RPMI8226 (cell line): ENCODE measurements at regions not wholly inside any gene's neighbourhood (a gene's known extent, or its start where the extent isn't known, plus 50 kb on each side); places are given as distances from the start of the nearest gene placed in this dataset.

Experiments used
- DNase-seq: peaks from one replicate; pipeline ENCODE4 v3.0.0-alpha.2; 2015

GRCh38 chr9:91043056-91043810, 241.6 kb downstream of the SYK start:
- DNase-seq, result no peak

- no peak for DNase-seq
These were observed 242.2 kb downstream of the SYK start for GRCh38 chr9:91043811-91044175.

- no peak for DNase-seq
These were observed 242.7 kb downstream of the SYK start for GRCh38 chr9:91044354-91044753.

GRCh38 chr9:91045041-91045440, 243.4 kb downstream of the SYK start:
- DNase-seq, result no peak

- no peak for DNase-seq
These were observed 245.9 kb downstream of the SYK start for GRCh38 chr9:91047529-91047928.

- no peak for DNase-seq
These were observed 246.5 kb downstream of the SYK start for GRCh38 chr9:91047993-91048607.

GRCh38 chr9:91048749-91049148, 247.1 kb downstream of the SYK start:
- no peak for DNase-seq

- no peak for DNase-seq
These were observed 252.2 kb downstream of the SYK start for GRCh38 chr9:91053824-91054223.

GRCh38 chr9:91055845-91056244, 254.2 kb downstream of the SYK start:
- DNase-seq, result no peak

GRCh38 chr9:91056486-91056885, 254.9 kb downstream of the SYK start:
- no peak for DNase-seq

GRCh38 chr9:91056917-91057316, 255.3 kb downstream of the SYK start:
- no peak for DNase-seq

- no peak for DNase-seq
These were observed 258.1 kb downstream of the SYK start for GRCh38 chr9:91059713-91060112.

- no peak for DNase-seq
These were observed 259.1 kb downstream of the SYK start for GRCh38 chr9:91060520-91061343.

- DNase-seq, result no peak
These were observed 259.9 kb downstream of the SYK start for GRCh38 chr9:91061506-91061905.

GRCh38 chr9:91062281-91062680, 260.7 kb downstream of the SYK start:
- DNase-seq, result no peak

- no peak for DNase-seq
These were observed 261.9 kb downstream of the SYK start for GRCh38 chr9:91063471-91063870.

- DNase-seq, result no peak
These were observed 263.8 kb downstream of the SYK start for GRCh38 chr9:91065231-91066041.

- no peak for DNase-seq
These were observed 264.4 kb downstream of the SYK start for GRCh38 chr9:91066042-91066415.

- DNase-seq, result no peak
These were observed 265.2 kb downstream of the SYK start for GRCh38 chr9:91066856-91067255.

- DNase-seq, result no peak
These were observed 265.8 kb downstream of the SYK start for GRCh38 chr9:91067306-91067860.

GRCh38 chr9:91071184-91071990, 269.8 kb downstream of the SYK start:
- no peak for DNase-seq
